GM21576 (cell line): ENCODE measurements at regions not wholly inside any gene's neighbourhood (a gene's known extent, or its start where the extent isn't known, plus 50 kb on each side); places are given as distances from the start of the nearest gene placed in this dataset.
A peak's percentile ranks its signal among the peaks of the same experiment; 100 is the strongest.
"Not testable (repeated sequence)": the region's sequence is repeated elsewhere in the genome, so short reads cannot be mapped to it uniquely, and the experiment has no call there.

Source experiments
- ATAC-seq: cut with Tn5 transposase; IDR thresholded peaks from one replicate; pipeline ENCODE4 v1.9.1; 2021; ENCODE audit warnings: mild to moderate bottlenecking, moderate library complexity; ENCODE audit not compliant: unreplicated experiment

DNA sequence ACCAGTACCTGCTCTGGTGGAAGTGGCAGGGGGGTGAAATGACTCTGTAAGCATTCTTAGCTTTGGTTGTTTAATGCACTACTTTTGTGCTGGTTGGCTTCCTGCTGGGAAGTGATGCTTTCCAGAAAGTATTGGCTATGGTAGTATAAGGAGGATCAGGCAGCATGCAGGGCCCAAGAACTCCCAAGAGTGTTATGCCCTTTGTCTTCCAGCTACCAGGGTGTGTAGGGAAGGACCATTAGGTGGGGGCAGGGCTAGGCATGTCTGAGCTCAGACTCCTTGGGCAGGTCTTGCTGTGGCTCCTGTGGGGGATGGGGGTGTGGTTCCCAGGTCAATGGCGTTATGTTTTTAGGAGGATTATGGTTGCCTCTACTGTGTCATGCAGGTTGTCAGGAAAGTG is 135.8 kb upstream of the TRPC7 start:
- no peak for ATAC-seq

DNA sequence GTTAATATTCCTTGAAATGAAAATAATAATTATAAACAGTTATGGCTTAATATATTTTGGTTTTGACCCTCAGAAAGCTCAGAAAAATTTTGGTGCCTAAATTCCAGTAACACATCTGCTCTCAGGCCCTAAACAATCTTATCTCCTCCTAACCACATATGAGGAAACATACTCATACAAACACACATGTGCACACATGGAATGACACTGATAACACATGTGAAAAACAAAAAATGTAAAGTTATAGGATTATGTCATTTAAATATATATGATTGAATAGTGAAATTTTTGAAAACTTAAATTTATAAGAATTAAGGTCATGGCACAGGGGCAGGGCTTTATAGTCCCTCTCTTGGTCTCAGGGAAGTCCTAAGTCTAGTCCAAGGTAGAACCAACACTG is 127.2 kb upstream of the TRPC7 start:
- no peak for ATAC-seq

DNA sequence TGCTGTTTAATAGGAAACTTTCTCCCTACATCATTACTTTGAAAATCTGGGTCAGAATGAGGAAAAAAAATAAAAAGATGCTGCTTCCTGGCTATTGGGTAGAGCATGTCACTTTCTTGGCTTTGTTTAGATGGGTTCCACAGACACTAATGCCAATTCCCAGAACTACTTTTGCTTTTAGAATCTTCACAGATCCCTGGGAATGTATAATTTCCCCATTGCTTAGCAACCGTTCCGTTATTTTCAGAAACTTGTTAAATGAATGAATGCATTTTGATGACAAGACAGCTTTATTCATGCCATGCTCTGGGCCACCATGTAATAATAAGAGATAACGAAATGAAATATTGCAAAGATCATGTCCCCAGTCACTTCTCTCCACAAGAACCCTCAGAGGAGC is 126.5 kb upstream of the TRPC7 start:
- no peak for ATAC-seq

DNA sequence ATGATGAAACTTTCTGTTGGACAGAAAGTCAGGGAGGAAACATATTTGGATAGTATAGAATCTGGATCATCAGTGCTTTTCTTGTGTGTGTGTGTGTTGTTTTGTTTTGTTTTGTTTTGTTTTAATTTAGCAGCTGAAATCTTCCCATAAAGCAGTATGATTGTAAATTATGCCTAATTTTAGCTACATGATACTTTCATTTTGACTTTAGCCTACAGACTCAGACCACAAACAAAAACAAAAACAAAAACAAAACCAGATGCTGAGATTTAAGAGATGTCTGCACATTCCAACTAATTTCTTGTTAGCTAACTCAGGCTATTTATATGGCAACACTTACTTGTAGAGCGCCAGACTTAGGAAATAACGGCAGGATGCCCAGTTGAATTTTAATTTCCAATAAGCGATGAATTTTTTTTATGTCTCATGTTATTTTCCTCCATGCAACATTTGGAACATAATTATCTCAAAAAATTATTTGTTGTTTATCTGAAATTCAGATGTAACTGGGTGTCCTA is 119.5 kb upstream of the TRPC7 start:
- ATAC-seq: peak; percentile 53

DNA sequence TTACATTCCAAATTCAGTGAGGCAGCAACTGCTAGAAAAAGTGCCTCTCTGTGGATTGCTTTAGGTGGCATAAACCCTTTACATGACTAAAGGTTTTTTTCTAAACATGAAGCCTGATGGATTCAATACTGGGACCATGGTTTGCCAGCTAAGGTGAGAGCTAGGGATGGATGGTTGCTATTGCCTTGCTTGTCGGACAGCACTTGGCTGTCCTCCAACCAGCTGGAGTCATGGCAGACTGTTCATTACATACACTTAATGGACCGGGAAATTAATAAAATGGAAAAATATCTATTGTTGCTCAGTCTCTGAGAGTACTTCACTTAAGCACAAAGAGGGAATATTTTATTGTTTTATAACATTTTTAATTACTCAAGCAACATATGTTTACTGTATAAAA is 116.9 kb upstream of the TRPC7 start:
- no peak for ATAC-seq

DNA sequence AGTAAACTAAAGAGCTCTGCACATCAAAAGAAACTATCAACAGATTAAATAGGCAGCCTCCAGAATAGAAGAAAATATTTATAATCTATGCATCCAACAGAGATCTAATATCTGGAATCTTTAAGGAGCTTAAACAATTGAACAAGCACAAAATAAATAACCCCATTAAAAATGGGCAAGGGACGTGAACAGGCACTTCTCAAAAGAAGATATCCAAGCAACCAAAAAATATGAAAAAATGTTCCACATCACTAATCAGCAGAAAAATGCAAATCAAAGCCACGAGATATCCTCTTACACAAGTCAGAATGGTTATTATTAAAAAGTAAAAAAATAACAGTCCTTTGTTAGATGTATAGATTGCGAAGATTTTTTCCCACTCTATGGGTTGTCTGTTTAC is 109.1 kb upstream of the TRPC7 start:
- ATAC-seq: no peak

DNA sequence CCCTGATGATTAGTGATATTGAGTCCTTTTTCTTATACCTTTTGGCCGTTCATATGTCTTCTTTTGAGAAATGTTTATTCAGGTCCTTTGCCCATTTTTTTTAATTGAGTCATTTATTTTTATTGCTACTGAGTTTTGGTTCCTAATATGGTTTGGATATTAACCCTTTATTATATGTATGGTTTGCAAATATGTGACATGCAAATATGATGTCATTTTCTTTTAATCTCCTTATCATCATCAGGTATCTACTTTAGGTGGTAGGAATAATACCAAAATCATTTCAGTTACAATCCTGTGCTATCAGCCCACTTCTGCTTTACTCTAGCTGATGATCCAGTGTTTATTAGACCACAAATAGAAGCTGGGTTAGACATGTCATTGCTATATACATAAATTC is 102.3 kb upstream of the TRPC7 start:
- ATAC-seq: no peak

DNA sequence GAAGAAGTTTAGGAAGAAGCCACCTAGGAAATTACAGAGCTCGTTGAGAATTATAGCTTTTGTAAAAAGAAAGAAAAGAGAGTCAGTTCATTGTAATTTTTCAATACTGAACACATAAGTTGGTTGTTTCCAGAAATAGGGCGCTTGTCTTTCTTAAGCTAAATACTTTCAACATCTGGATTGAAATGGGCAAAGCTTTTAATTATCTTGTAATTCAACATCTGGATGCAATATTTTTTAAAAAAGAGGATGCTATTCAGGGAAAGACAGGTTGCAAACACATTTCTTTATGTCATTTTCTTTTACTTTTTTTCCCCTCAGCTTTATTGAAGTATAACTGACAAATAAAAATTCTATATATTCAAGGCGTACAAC is 100.7 kb upstream of the TRPC7 start:
- no peak for ATAC-seq

DNA sequence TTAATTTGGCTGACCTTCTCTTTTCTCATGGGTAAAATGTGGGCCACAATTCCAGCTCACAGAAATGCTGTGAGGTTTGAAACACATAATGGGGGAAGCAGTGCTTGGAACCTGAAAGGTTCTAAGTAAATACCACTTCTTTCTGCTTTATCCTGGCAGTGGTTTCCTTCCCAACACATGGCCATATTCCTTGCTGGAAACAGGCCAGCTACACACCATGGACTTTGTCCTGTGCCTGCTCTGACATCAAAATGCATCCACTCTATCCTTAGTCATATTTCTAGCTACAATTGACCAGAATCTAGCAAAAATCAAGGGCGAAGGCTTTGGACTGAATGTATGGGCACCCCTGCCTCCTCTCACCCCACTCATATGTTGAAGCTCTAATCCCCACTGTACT is 93.1 kb upstream of the TRPC7 start:
- no peak for ATAC-seq

DNA sequence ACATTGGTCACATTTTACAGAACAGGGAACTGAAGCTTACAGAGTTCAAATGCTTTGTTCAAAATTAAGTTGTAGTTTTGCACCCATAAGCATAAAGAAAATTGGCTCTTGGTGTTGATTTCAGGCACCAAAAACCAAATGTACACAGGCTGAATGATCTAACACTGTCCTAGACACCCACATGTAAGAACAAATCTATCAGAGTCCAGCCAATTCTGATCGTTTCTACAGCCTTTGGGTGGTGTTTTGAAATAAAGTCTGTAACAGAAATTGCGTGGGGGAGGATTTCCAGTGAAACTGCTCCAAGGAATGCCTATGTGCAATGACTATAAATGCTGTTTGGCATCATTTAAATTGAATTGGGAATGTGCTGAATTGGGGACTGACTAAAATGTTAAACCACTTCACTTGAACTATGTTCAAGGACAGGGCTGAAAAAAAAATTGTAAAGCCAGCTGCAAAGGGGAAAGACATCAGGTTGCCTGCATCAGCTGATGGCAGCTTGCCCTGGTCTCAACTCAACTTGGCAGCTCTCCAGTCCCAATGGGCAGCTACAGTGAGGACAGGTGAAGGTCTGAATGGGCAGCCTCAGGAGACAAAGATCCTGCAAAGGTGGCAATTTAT is 92.2 kb upstream of the TRPC7 start:
- ATAC-seq: no peak

DNA sequence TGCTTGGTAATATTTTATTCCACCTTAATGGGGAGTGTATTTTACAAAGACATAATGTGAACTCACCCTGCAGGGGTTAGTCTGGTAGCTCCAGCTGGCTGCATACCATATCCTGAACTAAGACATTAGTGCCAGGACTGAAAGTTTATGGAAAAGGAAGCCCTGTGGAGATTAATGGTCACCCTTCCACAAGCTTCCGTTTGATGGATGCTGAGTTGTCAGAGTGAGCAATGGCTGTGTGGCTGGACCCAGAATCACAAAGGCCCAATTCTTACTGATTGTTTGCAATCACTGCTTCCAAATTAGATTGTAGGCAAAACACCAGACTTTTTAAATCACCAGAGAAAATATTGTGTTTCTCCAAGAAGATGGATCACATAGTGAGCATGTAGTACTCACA is 90.1 kb upstream of the TRPC7 start:
- no peak for ATAC-seq

DNA sequence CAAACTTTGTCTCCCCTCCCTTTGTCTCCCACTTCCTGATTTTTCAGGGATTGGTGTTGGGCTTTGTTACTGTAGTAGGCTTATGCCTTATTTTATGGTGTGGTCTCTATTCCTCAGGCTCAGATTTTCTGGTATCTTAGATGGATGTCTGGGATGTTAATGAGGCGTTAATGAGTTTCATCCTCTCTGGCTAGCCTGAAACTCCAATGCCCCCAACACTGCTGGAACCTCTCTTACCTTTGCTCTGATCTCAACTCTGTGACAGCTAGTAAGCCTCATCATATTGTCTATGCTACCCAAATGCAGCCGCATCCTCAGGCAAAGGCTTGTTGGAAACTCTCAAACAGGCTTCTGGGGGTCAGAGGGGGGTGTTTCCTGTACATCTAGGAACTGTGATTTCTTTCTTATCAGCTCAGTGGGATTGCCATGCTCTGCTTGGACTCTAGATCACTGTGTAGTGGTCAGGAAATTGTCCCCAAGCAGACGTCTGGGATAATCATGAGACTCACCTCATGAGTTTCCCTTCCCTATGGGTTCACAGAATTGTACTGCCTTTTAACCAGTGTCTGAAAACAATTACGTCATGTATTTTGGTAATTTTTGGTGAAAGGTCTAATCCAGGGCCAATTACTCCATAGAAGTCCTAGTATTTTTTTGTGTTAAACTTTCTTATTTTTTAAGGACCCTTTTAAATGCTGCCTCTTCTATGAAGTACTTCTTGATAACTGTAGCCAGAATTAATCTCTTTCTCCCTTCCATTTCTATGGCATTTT is 88.8 kb upstream of the TRPC7 start:
- no peak for ATAC-seq

DNA sequence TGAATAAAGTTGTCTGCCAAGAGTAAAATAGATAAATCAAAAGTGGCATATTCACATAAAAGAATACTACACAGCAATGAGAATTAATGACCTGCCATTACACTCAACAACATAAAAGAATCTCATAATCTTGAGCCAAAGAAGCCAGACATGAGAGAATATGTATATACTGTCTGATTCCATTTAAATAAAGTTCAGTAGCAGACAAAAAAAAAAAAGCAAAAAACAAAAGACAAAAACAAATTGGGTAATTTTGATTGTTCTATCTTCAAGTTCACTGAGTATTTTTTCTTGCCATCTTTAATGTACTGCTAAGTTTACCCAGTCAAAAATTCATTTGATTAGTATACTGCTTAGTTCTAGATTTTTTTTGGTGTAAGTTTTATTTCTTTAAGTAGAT is 87.9 kb upstream of the TRPC7 start:
- ATAC-seq: no peak

DNA sequence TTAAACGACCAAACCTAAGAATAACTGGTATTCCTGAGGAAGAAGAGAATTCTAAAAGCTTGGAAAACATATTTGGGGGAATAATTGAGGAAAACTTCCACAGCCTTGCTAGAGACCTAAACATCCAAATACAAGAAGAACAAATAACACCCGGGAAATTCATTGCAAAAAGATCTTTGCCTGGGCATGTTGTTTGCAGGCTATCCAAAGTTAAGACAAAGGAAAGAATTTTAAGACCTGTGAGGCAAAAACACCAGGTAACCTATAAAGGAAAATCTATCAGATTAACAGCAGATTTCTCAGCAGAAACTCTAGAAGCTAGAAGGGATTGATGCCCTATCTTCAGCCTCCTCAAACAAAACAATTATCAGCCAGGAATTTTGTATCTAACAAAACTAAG is 82.2 kb upstream of the TRPC7 start:
- not testable (repeated sequence) for ATAC-seq

DNA sequence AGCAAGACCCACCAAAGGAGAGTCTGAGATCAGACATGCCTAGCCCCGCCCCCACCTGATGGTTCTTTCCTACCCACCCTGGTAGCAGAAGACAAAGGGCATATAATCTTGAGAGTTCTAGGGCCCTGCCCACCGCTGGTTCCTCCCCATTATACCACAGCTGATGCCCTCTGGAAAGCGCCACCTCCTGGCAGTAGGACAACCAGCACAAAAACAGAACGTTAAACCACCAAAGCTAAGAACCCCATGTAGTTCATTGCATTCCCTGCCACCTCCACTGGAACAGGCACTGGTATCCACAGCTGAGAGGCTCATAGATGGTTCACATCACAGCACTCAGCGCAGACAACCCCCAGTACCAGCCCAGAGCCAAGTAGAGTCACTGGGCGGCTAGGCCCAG is 81.2 kb upstream of the TRPC7 start:
- ATAC-seq: no peak

DNA sequence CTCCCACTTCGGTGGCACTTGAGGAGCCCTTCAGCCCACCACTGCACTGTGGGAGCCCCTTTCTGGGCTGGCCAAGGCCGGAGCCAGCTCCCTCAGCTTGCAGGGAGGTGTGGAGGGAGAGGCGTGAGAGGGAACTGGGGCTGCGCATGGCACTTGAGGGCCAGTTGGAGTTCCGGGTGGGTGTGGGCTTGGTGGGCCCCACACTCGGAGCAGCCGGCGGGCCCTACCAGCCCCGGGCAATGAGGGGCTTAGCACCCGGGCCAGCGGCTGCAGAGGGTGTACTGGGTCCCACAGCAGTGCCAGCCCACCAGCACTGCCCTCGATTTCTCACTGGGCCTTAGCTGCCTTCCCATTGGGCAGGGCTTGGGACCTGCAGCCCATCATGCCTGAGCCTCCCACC is 78.8 kb upstream of the TRPC7 start:
- not testable (repeated sequence) for ATAC-seq

DNA sequence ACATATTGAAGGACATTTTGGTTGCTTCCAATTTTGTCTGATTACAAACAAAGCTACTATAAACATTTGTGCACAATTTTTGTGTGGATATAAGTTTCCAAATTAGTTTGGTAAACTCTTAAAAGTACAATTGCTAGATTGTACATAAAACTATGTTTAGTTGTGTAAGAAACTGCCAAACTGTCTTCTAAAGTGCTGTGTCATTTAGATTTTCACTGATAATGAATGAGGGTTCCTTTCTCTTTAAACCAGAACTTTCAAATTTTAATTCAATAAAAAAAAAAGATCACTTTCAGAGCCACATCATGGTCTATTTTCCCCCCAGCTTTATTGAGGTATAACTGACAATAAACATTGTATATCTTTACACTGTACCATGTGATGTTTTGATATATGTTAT is 74.0 kb upstream of the TRPC7 start:
- no peak for ATAC-seq

DNA sequence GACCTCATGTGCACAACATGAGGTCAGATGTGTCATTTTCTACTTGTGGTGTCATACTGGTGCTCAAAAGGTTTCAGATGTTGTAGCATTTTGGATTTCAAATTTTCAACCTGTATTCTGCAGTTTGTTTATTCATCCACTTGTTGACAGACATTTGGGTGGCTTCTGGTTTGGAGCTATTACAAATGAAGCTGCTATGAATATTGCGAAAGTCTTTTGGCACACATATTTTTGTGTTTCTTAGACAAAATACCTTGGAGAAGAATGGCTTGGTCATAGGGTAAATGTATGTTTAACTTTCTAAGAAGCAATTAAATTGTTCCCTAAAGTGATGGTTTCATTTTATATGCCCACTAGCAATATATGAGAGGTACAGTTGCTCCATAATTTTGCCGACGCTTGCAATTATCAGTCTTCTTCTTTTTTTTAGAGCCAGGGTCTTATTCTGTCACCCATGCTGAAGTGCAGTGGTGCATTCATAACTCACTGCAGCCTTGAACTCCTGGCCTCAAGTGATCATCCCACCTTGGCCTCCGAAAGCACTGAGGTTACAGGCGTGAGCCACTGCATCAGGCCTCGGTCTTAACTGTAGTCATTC is 70.7 kb upstream of the TRPC7 start:
- ATAC-seq: no peak

DNA sequence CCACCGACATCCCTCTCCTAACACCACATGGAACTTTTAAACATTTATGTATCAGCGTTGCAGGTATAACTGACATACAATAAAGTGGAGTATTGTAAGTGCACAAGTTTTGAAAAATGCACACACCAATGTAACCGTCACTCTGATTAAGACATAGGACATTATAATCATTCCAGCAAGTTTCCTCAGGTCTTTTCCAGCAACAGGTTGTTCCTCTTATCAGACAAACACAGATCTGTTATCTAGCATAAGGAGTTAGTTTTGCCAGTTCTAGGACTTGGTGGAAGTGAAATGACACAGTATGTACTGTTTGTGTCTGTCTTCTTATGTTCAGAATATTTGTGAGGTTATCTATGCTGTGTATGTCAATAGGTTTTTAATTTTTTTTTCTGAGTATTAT is 69.5 kb upstream of the TRPC7 start:
- ATAC-seq: no peak

DNA sequence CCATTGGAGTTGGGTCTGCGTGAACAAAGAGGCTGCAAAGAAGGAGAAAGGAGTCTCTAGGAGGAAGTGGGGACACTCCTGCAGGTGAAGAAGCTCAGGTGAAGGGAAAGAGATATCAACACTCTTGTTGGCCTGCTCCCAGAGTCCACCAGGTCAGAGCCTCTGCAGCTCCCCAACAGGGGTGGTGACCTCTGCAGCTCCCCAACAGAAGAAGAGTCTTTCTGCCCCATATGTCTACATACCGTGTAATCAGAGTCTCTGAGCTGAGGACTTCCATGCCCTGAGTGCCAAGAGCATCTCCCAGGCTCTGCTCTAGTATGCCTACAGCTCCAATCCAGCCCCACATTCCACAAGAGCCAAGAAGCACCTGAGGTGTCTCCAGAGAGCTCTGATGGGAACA is 67.4 kb upstream of the TRPC7 start:
- ATAC-seq: no peak

DNA sequence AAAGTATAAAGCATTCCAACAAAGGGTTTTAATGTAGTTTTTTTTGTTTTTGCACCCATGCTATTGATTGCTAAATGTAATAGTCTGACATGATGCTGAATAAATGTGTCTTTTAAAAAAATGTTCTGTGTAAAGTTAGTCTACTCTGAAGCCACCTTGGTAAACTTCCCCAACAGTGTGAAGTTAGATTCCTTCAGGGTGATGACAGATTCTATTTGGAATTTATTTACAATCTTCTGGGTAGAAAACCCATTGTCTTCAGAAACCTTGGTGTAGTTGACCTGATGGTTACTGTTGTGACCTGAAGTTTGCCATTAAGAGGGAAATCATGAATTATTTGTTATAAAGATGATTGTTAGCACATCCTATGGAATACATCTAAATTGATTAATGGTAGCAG is 64.7 kb upstream of the TRPC7 start:
- ATAC-seq: no peak

DNA sequence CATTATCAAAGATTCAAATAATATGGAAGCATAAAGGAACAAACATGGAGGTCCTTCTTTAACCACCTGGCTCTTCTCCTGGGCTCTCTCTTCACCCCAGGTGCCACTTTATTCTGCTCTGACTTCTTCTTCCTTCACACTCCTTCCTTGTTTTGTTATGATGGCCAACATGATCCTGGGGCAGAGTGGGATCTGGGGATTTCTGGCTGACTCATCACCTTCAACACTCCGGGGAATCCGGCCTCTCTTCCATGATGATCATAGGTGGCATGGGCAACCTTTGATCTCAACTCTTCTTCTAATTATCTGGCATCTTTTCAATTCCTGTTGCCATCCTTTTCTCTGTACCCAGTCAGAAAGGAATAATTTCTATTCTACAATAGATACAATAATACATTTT is 62.1 kb upstream of the TRPC7 start:
- no peak for ATAC-seq
